BLaER1 (cell line): ENCODE measurements at regions not wholly inside any gene's neighbourhood (a gene's known extent, or its start where the extent isn't known, plus 50 kb on each side); places are given as distances from the start of the nearest gene placed in this dataset.

ENCODE experiments used
- H3K27ac ChIP-seq: shearing (Covaris generic); formaldehyde crosslinking; 2 replicates; pipeline ENCODE4 v1.8.1; 2022
- H3K27me3 ChIP-seq: shearing (Covaris generic); formaldehyde crosslinking; 2 replicates; pipeline ENCODE4 v1.8.1; 2022
- H3K36me3 ChIP-seq: shearing (Covaris generic); formaldehyde crosslinking; 2 replicates; pipeline ENCODE4 v1.8.1; 2022
- H3K4me1 ChIP-seq: shearing (Covaris generic); formaldehyde crosslinking; 2 replicates; pipeline ENCODE4 v1.8.1; 2022
- H3K4me2 ChIP-seq: shearing (Covaris generic); formaldehyde crosslinking; 2 replicates; pipeline ENCODE4 v1.8.1; 2022
- H3K4me3 ChIP-seq: shearing (Covaris generic); formaldehyde crosslinking; 2 replicates; pipeline ENCODE4 v1.8.1; 2022
- H3K9ac ChIP-seq: shearing (Covaris generic); formaldehyde crosslinking; 2 replicates; pipeline ENCODE4 v1.8.1; 2022
- H3K9me3 ChIP-seq: shearing (Covaris generic); formaldehyde crosslinking; 2 replicates; pipeline ENCODE4 v1.8.1; 2022
- H4K20me1 ChIP-seq: shearing (Covaris generic); formaldehyde crosslinking; 2 replicates; pipeline ENCODE4 v1.8.1; 2022
- Cebpa-rat ChIP-seq: shearing (Covaris generic); IDR thresholded peaks from 2 replicates; pipeline ENCODE4 v1.8.1; 2022

- Histone ChIP-seq H3K9me3 (no peaks in the 10 kb centered on the region), H3K9ac (no peak overlapping the region)
- no peak for TF ChIP-seq Cebpa-rat
Observed at GRCh38 chr6:147664092-147664491, 155.6 kb downstream of the SAMD5 start.

GRCh38 chr6:147666255-147666654 lies 157.8 kb downstream of the SAMD5 start:
- H4K20me1 ChIP-seq = no peaks in the 10 kb centered on the region
- no peak for TF ChIP-seq Cebpa-rat
- H3K27ac ChIP-seq = no peak overlapping the region
- no peaks in the 10 kb centered on the region for H3K36me3 ChIP-seq
- H3K9ac ChIP-seq = no peak overlapping the region
- peaks cover 21% of the 10 kb centered on the region for H3K9me3 ChIP-seq
- H3K4me1 ChIP-seq = no peaks in the 10 kb centered on the region
- H3K4me2 ChIP-seq = no peak overlapping the region
- no peak overlapping the region for H3K4me3 ChIP-seq
- H3K27me3 ChIP-seq = no peaks in the 10 kb centered on the region

More at GRCh38 chr6:147664092-147664491, 155.6 kb downstream of the SAMD5 start:
- Histone ChIP-seq H3K27ac (no peak overlapping the region), H3K27me3 (no peaks in the 10 kb centered on the region), H3K4me2 (no peak overlapping the region), H3K36me3 (no peaks in the 10 kb centered on the region), H3K4me3 (no peak overlapping the region), H3K4me1 (no peaks in the 10 kb centered on the region), H4K20me1 (no peaks in the 10 kb centered on the region)

GRCh38 chr6:147667082-147667481 lies 158.6 kb downstream of the SAMD5 start:
- no peak for TF ChIP-seq Cebpa-rat
- no peaks in the 10 kb centered on the region for H3K27me3 ChIP-seq
- H3K4me3 ChIP-seq = no peak overlapping the region
- no peaks in the 10 kb centered on the region for H4K20me1 ChIP-seq
- H3K9ac ChIP-seq = no peak overlapping the region
- H3K27ac ChIP-seq = no peak overlapping the region
- H3K4me2 ChIP-seq = no peak overlapping the region
- no peaks in the 10 kb centered on the region for H3K4me1 ChIP-seq
- peaks cover 21% of the 10 kb centered on the region for H3K9me3 ChIP-seq
- no peaks in the 10 kb centered on the region for H3K36me3 ChIP-seq

- Histone ChIP-seq H3K27me3 (no peaks in the 10 kb centered on the region), H3K27ac (no peak overlapping the region), H3K4me3 (no peak overlapping the region), H4K20me1 (no peaks in the 10 kb centered on the region), H3K9ac (no peak overlapping the region), H3K4me2 (no peak overlapping the region), H3K4me1 (no peaks in the 10 kb centered on the region), H3K36me3 (no peaks in the 10 kb centered on the region), H3K9me3 (peaks cover 21% of the 10 kb centered on the region)
- TF ChIP-seq Cebpa-rat = no peak
Observed at GRCh38 chr6:147674099-147674498, 165.6 kb downstream of the SAMD5 start.

GRCh38 chr6:147674794-147675193 lies 166.3 kb downstream of the SAMD5 start:
- no peaks in the 10 kb centered on the region for H3K4me1 ChIP-seq
- no peaks in the 10 kb centered on the region for H3K36me3 ChIP-seq
- H3K27ac ChIP-seq = no peak overlapping the region
- no peaks in the 10 kb centered on the region for H4K20me1 ChIP-seq
- no peak overlapping the region for H3K9ac ChIP-seq
- H3K4me3 ChIP-seq = no peak overlapping the region
- peaks cover 14% of the 10 kb centered on the region for H3K9me3 ChIP-seq
- H3K4me2 ChIP-seq = no peak overlapping the region
- no peaks in the 10 kb centered on the region for H3K27me3 ChIP-seq
- TF ChIP-seq Cebpa-rat = no peak

- no peak overlapping the region for H3K4me3 ChIP-seq
- no peaks in the 10 kb centered on the region for H3K36me3 ChIP-seq
- no peak overlapping the region for H3K9ac ChIP-seq
- H3K27me3 ChIP-seq = no peaks in the 10 kb centered on the region
- H3K4me1 ChIP-seq = no peaks in the 10 kb centered on the region
- no peak overlapping the region for H3K27ac ChIP-seq
- H3K4me2 ChIP-seq = no peak overlapping the region
- TF ChIP-seq Cebpa-rat = no peak
- H3K9me3 ChIP-seq = peaks cover 9% of the 10 kb centered on the region
- no peaks in the 10 kb centered on the region for H4K20me1 ChIP-seq
Observed at GRCh38 chr6:147675281-147675680, 166.8 kb downstream of the SAMD5 start.

- Histone ChIP-seq H3K27me3 (no peaks in the 10 kb centered on the region), H3K4me2 (no peak overlapping the region), H4K20me1 (no peaks in the 10 kb centered on the region)
Observed at GRCh38 chr6:147676495-147677199, 168.2 kb downstream of the SAMD5 start.

GRCh38 chr6:147677647-147678046 lies 169.2 kb downstream of the SAMD5 start:
- no peaks in the 10 kb centered on the region for H3K36me3 ChIP-seq
- no peak overlapping the region for H3K27ac ChIP-seq
- H3K9ac ChIP-seq = no peak overlapping the region
- no peak for TF ChIP-seq Cebpa-rat
- no peaks in the 10 kb centered on the region for H4K20me1 ChIP-seq
- H3K4me1 ChIP-seq = no peaks in the 10 kb centered on the region
- no peak overlapping the region for H3K4me3 ChIP-seq
- H3K9me3 ChIP-seq = no peaks in the 10 kb centered on the region
- H3K4me2 ChIP-seq = no peak overlapping the region
- no peaks in the 10 kb centered on the region for H3K27me3 ChIP-seq

More at GRCh38 chr6:147676495-147677199, 168.2 kb downstream of the SAMD5 start:
- Histone ChIP-seq H3K4me1 (no peaks in the 10 kb centered on the region), H3K36me3 (no peaks in the 10 kb centered on the region), H3K27ac (no peak overlapping the region), H3K9me3 (no peaks in the 10 kb centered on the region), H3K9ac (no peak overlapping the region), H3K4me3 (no peak overlapping the region)
- no peak for TF ChIP-seq Cebpa-rat

GRCh38 chr6:147678253-147678652 lies 169.8 kb downstream of the SAMD5 start:
- no peak for TF ChIP-seq Cebpa-rat
- Histone ChIP-seq H3K4me3 (no peak overlapping the region), H3K9me3 (no peaks in the 10 kb centered on the region), H3K9ac (no peak overlapping the region), H3K27ac (no peak overlapping the region), H4K20me1 (no peaks in the 10 kb centered on the region), H3K4me2 (no peak overlapping the region), H3K4me1 (no peaks in the 10 kb centered on the region), H3K27me3 (no peaks in the 10 kb centered on the region), H3K36me3 (no peaks in the 10 kb centered on the region)

GRCh38 chr6:147684906-147685305 lies 176.4 kb downstream of the SAMD5 start:
- no peaks in the 10 kb centered on the region for H3K36me3 ChIP-seq

GRCh38 chr6:147689398-147689797 lies 180.9 kb downstream of the SAMD5 start:
- Histone ChIP-seq H3K9ac (no peak overlapping the region), H3K4me3 (no peak overlapping the region), H3K4me1 (no peaks in the 10 kb centered on the region), H3K4me2 (no peak overlapping the region), H3K9me3 (no peaks in the 10 kb centered on the region), H3K27ac (no peak overlapping the region), H3K27me3 (no peaks in the 10 kb centered on the region), H3K36me3 (no peaks in the 10 kb centered on the region), H4K20me1 (no peaks in the 10 kb centered on the region)
- TF ChIP-seq Cebpa-rat = no peak

More at GRCh38 chr6:147684906-147685305, 176.4 kb downstream of the SAMD5 start:
- Histone ChIP-seq H3K9me3 (no peaks in the 10 kb centered on the region), H3K9ac (no peak overlapping the region), H3K4me3 (no peak overlapping the region), H3K27ac (no peak overlapping the region), H3K27me3 (no peaks in the 10 kb centered on the region), H3K4me1 (no peaks in the 10 kb centered on the region), H4K20me1 (no peaks in the 10 kb centered on the region), H3K4me2 (no peak overlapping the region)
- no peak for TF ChIP-seq Cebpa-rat
